ENCODE measurements at regions not wholly inside any gene's neighbourhood (a gene's known extent, or its start where the extent isn't known, plus 50 kb on each side); places are given as distances from the start of the nearest gene placed in this dataset.

GRCh38 chr18:59065684-59066083 lies 74.0 kb upstream of the SEC11C start:
- no peak overlapping the region for H3K4me3 ChIP-seq (replicated peaks in 1 of 2; ENCODE audit: low read depth in 2 of 2, low read length in 2 of 2)
- TF ChIP-seq CTCF (IDR thresholded peaks at IDR 0.05; ENCODE audit: low read depth, low read length), result no peak
- DNase-seq (ENCODE audit: low read depth in 2 of 2), result no peak

- no peak overlapping the region for H3K4me3 ChIP-seq (replicated peaks in 1 of 2; ENCODE audit: low read depth in 2 of 2, low read length in 2 of 2)
- TF ChIP-seq CTCF (IDR thresholded peaks at IDR 0.05; ENCODE audit: low read depth, low read length), result peak; percentile 64
- DNase-seq (ENCODE audit: low read depth in 2 of 2), result peak; percentile 21 to 55
These were observed 71.8 kb upstream of the SEC11C start for GRCh38 chr18:59067873-59068272.

DNA sequence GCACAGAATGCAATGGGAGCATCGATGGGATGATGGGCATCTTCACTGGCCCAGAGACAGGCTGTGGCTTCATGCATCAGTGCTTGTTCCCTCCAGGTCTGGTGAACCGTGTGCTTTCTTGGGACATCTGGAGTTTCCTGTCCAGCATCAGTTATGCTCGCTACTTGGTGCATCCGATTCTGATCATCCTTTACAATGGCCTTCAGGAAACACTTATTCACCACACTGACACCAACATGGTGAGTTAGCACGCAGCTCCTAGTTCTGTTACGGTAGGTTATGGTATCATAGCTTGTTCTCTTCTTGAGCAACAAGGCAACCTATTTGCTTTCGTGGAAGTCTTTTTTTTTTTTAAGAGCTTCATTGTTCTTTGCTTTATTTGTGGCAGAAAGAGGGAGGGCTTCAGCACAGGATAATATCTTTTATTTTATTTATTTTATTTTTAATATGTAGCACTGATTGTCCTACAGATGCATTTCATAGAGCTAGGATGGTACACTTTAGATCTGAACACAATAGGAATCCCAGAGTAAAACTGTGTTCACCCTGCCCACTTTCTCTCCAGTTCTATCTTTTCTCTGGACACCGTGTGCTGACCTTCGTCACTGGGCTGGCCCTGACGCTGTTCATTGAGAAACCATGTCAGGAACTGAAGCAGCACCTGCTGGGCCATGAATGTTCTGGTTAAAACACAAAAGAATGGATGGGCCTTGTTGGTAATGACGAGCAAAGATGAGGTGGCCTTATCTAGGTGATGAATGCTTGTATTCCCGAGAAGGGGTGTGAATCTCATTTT lies 71.2 kb upstream of the SEC11C start:
- H3K4me3 ChIP-seq (replicated peaks in 1 of 2; ENCODE audit: low read depth in 2 of 2, low read length in 2 of 2), result no peak overlapping the region
- DNase-seq (ENCODE audit: low read depth in 2 of 2), result no peak
- no peak for TF ChIP-seq CTCF (IDR thresholded peaks at IDR 0.05; ENCODE audit: low read depth, low read length)

GRCh38 chr18:59070181-59070912 lies 69.3 kb upstream of the SEC11C start:
- H3K4me3 ChIP-seq (replicated peaks in 1 of 2; ENCODE audit: low read depth in 2 of 2, low read length in 2 of 2), result no peak overlapping the region
- peak; percentile 83 to 86 for DNase-seq (ENCODE audit: low read depth in 2 of 2)
- peak; percentile 90 for TF ChIP-seq CTCF (IDR thresholded peaks at IDR 0.05; ENCODE audit: low read depth, low read length)

DNA sequence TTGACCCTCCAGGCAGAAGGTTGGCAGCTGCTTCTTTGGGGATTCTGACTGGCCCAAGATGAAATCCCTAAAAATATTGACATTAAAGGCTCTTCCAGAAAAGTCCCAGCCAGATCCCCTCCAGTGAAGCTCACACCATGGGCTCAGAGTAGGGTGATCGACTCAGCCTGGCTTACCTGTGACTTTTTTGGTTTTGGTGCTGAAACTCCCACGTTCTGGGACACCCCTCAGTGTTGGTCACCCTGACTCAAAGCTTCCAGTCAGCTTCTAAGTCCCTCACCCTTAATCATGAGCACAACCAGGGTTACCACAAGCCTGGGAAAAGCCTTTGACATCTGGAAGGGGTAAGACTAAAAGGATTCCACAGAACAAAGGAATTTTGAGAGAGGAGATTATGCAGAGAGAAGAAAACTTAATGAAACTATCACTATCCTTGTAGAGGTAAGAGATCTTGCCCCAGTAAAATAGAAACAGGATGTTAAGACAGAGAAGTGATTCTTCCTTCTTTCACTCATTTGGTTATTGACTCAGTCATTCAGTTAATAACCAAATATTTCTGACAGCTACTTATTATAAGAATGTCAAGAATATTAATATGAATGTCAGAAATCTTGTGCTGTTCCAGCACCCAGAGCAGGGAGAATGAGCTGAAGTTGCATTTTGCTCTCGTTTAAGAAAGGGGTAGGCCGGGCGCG lies 66.8 kb upstream of the SEC11C start:
- no peak overlapping the region for H3K4me3 ChIP-seq (replicated peaks in 1 of 2; ENCODE audit: low read depth in 2 of 2, low read length in 2 of 2)
- TF ChIP-seq CTCF (IDR thresholded peaks at IDR 0.05; ENCODE audit: low read depth, low read length), result no peak
- DNase-seq (ENCODE audit: low read depth in 2 of 2), result no peak

DNA sequence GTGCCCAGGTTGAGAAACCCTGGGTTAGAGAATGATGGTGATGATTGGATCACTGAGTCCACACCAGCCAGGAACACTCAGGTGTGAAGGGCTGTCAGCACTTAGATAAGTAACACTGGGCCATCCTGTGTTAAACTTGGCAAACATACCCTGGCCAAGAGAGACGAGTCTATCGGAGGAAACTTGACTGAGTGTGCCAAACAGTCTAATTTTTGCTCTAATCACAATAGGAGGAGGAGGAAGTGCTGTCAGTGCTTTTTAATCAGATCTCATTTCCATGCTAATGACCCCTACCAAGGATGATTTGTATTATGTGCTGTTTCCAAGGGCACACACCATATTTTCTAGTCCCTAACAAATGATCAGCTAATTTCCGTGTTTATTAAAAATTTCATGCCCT lies 63.8 kb upstream of the SEC11C start:
- H3K4me3 ChIP-seq (replicated peaks in 1 of 2; ENCODE audit: low read depth in 2 of 2, low read length in 2 of 2), result no peak overlapping the region
- DNase-seq (ENCODE audit: low read depth in 2 of 2), result no peak
- TF ChIP-seq CTCF (IDR thresholded peaks at IDR 0.05; ENCODE audit: low read depth, low read length), result no peak
